NCI-H1417 treated with DMSO at 0.1 percent for 48 hours (cell line): ENCODE measurements at regions not wholly inside any gene's neighbourhood (a gene's known extent, or its start where the extent isn't known, plus 50 kb on each side); places are given as distances from the start of the nearest gene placed in this dataset.

ENCODE experiments used
- DNase-seq: peaks from one replicate; lab custom pipeline; 2025; lab: John Stamatoyannopoulos, UW

DNA sequence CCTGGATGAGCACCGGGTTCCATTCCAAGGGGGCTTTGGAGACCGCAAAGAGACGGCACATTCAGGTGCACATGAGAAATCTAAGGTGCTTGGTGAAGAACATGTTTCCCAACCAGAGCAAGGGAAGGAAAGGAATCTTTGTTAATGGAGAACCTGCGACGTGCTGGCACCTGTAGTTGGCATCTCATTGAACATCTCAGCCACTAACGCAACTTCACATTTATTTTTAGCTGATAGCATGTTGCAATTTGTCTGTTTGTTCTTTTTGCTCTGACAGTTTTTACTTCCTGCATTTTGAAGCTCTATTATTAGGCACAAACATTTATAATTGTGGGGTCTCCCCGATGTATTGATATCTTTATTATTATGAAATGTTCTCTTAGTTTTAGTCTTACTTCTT is 316.7 kb downstream of the TCERG1L start:
- no peak for DNase-seq

DNA sequence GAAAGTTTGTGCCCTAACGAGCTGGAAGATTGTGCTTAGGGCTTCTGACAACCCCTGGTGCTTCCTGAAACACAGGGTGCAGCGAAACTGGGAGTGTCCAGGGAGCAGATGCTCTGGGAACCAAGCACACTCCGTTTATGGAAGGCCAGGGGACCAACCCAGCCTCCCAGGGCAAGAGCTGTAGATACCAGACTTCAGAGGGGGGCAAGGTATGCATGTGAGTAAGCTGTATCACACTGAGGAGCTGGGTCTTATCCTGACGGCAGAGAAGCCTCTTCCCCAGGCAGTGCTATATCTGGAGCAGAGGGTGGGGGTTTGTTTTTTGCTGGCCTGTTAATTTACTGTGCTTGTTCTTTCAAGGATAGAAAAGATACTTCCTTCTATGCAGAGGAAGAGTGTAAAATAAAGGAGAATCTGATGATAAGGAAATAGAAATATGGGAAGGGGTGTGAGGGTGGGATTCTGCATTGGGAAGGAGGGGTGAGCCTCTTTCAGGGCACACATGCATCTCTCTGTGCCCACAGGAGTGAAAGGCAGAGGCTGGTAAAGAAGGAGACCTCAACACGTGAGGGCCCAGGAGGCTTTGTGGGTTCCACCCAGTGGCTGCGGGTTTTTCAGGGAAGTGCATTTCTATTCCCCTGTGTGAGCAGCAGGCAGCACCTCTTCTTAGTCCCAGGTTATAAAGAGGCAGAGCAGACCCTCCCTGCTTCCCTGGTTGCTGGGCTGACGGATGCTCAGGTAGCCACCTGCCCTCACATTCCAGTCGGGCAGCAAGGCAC is 314.1 kb downstream of the TCERG1L start:
- no peak for DNase-seq

DNA sequence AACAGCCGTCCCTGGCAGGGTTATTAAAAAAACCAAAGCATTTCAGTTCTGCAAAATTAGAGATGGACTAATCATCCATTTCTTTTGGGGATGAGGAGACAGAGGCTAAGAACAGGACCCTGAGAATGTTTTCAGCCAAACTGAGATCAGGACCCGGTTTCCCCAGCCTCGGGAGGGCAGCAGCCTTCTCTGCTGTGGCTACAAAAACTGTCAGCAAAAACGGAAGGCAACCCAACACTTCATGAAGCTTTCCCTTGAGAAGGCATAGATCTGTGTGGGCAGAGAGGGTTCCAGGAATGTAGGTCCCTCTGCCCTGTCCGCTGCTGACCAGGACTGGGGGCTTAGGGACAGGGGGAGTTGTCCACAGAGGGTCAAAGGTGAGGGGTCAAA is 313.5 kb downstream of the TCERG1L start:
- no peak for DNase-seq

DNA sequence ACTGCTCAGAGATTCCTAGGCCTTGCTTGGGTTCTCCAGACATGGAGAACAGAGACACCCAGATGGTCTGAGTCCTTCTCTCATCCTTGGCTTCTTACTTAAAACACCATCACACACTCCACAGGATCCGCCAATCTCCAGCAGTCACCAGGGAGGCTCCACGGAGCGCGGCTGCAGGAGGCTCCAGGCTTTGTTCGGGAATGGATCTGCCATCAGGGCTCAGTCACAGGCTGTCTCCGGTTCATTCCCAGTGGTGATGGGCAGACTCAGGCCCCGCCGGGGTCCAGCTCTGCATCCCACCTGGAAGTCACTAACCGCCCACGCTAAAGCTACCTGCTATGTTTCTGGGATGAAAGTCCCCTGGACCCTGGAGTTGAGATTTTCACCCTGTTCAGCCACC is 312.9 kb downstream of the TCERG1L start:
- DNase-seq: no peak

DNA sequence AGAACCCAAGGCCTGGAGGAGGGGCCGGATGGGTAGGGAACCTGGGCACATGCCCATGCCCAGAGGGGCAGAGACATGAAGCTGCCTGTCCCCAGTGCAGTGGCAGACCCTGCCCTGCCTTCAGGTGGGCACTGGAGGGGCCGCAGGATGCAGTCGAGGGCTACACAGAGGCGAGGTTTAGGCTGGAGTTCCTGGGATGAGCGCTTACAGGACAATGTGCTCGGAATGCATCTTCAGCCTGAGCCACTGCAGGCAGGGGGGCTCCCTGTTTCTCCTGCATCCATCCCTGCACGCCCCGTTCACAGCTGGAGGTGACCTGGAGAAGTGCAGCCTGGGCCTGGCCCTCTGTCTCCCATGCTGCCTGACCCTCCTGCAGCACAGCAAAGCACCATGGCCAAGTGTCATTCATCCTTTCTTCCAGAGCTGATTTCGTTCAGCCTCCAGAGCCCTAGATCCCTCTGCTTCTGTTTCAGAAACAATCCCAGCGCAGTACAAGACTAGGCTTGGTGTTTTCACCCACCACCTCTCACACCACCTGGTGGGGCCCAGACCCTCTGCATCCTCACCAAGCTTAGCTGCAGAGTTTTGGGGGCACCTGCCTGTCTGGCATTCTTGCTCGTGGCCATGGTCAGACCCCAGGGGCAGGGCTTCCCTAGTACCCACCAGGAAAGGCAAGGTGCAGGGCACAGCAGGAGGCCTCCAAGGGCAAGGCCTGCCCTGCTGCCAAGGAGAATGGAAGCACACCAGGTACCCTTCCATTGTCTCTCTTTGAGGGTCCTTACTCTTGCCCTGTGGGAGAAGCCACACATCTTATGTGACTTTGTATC is 311.9 kb downstream of the TCERG1L start:
- no peak for DNase-seq

DNA sequence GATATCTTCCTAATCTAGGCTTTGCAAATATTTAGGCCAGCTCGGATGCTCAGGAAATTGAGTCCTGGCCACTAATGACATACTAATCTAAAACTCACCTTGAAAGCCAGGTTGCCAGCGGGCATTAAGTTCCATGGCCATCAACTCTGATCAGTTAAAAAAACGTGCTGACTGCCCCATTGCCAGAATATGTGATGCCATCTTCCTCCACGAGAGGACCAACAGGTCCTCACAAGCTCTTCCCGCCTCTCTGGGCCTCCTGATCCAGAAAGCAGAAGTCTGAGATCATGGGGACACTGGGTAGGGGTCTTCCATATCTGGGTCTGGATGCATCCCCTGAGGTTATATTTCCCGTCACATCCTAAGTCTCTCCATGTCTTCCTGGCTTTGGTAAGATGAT is 311.3 kb downstream of the TCERG1L start:
- no peak for DNase-seq

DNA sequence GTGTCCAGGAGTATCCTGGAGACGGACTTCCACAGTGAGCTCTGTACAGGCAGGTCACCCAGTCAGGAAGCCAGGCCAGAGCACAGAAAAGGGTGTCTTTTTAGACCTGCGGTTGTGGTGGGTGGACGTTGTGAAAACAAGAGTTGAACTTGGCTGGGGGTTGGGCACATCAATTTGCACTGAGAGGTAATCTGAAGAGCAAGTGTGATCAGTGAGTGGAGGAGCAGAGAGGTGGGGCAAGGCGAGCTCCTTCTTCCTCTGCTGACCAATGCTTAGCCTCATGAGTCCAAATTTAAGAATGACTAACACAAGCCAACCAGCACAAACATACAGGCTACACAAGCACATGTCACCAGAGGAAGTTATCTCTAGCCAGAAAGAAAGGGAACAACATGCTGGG is 310.8 kb downstream of the TCERG1L start:
- DNase-seq: no peak

DNA sequence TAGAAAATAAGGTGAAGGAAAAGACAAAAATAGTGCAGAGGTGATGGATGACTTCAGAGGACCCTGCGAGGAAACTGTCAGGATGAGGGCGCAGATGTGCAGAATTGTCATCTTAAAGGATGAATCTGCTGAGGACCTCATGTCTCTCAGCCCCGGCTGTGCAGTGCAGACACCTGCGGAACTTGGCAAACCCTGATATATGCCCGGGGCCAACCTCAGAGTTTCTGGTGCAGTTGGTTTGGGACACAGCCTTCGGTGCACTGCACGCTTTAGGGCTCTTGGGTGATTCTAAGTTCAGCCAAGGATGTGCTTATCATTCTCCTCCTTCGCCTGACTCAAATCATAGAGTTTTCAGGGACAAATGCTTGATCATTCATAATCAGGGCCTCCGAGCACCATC is 310.1 kb downstream of the TCERG1L start:
- no peak for DNase-seq

DNA sequence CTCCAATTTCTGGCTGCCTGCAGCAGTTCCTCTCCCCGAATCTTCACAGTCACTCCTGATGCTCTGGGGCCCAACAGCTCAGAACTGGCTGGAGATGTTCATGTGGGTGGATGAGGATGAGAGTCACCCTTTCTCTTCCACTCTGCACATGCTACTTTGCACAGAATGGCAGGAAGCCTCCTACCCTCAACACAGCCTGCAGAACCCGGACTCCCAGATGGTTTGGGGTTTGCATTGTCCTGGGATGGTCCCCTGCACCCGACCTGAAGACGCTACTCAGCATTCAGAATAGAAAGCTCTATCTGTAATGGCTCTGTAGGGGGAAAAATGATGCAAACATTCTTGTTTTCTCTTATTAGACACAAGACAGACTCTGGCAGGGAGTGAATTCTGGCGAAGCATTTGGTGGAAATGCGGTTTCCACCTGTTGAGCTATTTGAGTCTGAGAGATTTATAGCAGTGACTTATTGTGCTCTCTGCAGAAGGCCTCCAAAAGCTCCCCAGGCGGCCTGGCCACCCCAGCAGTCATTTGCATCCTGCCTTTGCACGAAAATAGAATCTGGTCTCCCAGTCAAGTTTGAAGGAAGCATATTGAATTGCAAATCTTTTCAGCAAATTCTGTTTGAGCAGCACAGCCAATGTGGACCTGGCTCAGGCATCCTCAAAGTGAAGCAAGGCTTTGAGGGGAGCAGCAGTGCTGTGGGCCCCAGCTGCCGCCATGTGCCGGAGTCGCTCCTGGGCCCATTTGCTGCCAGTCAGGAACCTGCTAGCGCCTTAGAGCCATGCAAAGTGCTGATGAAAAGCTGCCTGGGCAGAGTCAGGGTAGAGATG is 309.3 kb downstream of the TCERG1L start:
- no peak for DNase-seq

DNA sequence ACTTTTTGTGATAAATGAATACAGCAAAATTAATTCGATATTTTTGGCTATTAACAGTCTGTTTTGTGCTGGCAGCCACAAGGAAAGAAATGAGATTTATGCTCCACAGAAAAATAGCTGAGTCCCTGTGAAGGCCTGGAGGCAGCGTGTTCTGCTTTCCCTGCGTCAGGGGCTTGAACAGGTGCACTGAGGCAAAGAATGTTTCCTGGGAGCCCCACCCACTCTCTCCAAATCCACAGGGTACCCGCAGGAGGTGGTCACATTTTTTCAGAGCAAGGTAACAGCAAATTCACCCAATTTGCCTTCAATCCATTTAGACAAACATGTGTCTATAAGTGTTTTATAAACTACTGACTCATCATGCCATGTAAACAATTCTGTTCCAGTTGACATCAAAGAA is 308.1 kb downstream of the TCERG1L start:
- DNase-seq: no peak

DNA sequence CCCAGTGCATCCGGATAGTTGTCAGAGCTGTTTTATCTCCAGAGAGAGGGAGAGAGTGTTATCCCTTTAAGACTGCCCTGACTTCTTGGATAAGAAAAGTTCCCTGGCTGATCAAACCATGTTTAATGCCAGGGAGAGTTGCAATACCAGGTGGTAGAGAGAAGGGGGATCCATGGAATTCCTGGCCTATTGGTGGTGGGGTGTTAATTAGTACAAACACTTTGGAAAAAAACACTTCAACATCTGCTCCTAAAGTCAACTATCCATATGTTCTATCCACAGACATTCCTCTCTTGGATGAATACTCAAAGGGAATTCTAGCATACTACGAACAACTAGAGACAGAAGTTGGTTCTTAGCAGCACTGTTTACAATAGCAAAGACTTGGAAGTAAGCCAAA is 307.2 kb downstream of the TCERG1L start:
- no peak for DNase-seq

DNA sequence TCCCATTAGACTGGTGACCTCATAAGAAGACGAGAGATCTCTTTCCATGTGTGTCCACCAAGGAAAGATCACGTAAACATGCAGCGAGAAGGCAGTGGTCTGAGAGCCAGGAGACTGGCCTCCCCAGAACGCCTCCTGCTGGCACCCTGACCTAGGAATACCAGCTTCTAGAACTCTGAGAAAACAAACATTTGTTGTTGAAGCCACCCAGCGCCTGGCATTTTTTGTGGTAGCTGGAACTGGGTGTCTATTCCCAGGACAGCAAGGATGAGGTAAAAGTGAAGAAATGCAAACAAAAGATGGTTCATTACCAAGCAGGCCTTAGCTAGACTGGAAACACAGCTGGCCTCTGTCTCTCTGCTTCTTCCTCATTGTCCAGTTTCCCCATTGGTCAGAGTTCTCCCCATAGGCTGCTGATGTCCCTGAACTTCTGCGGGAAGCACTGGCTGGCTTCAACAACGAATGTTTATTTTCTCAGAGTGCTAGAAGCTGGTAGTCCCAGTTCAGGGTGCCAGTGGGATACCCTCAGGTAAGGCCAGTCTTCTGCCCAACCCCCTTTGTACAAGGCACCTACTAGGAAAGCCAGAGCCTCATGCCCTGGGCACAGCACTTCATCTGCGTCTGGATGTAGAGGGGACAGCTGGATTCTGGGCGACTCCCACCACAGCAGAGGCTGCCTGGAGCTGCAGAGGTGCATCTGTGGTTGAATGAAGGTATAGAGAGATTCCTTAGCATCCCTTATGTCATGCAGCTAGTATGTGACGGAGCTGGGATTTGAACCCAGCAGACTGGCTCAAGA is 304.9 kb downstream of the TCERG1L start:
- DNase-seq: no peak

DNA sequence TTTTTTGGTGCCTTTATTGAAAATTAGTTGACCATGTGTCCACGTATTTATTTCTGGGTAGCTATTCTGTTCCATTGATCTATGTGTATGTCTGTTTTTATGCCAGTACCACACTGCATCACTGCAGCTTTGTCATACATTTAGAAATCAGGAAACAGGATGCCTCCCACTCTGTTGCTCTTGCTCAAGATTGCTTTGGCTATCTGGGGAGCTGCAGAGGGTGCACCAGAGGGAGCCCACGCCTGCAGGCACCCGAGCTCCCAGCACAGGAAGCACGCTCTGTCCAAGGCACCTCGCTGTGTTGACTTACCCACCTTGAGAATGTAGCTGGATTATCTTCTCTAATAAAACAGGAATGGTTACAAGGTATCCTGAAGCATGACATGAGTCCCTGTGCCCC is 301.7 kb downstream of the TCERG1L start:
- DNase-seq: no peak

DNA sequence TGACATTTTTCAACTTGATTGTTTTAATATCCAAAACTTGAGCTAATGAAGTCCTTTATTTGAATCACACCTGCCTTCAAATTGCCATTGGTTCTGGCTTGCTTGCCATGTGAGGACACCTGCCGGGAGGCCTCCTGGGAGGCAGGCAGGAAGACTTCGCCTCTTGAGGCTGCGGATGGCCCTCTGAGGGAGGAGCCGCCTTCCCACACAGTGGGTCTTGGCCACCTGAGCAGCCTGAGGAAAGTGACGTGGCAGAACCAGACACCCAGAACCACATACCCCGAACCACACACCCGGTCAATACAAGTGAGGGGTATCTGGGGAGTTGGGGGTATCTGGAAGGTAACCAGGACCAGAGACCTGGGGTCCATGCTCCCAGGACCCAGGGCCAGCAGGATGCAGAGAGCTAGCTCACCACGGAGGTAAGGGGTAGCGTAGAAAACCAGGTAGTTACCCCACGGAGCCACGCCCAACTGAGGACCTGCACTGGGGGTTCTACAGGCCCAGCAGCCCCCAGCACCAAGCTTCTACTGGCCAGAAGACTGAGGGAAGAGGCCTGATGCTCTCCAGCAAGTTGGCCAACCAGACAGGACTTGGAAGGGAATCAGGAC is 300.5 kb downstream of the TCERG1L start:
- DNase-seq: no peak

DNA sequence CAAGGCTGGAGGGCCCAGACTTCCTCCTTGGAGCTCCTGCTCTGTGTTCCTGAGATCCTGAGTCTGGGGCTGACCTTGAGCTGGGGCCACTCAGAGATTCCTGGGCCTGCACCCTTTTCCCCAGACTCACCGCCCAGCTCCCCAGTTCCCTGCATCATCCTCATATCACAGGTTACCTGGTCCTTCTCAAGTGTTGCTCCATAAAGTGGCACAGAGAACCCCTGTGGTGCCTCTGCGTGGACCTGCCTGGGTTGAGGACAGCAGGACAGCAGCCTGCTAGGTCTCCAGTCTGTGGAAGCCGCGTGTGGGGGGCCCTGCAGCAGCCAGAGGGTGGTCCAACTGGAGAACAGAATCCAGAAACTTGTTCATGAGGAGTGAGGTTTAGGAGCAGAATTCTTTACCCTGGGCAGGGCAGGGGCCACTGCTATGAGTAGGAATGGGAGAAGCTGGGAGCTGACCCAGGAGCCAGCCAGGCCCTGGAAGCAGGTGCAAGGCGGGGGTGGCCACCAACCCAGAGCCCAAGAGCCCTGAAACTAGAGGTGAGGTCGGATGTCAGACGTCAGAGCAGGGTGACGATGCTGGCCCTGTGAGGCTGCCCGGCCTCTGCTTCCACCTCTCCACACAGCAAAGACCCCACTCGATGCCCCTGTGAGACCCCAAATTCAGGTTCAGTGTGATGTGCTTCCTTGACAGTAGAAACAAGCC is 299.4 kb downstream of the TCERG1L start:
- no peak for DNase-seq

DNA sequence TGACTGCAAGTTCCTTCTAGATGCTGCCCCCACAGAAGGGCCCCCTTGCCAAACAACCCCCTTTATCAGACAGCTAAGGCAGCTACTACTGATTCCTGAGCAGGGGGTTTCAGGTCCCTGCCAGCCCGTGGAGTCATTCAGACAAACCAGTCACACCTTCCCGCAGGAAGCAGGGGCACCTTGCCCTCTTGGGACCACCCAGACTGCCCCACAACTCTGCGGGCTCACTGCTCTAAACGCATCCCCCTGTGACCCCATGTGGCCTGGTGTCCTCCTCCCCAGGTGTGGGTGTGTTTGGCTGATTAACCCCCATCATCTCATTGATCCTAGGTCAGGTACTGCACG is 298.9 kb downstream of the TCERG1L start:
- no peak for DNase-seq

DNA sequence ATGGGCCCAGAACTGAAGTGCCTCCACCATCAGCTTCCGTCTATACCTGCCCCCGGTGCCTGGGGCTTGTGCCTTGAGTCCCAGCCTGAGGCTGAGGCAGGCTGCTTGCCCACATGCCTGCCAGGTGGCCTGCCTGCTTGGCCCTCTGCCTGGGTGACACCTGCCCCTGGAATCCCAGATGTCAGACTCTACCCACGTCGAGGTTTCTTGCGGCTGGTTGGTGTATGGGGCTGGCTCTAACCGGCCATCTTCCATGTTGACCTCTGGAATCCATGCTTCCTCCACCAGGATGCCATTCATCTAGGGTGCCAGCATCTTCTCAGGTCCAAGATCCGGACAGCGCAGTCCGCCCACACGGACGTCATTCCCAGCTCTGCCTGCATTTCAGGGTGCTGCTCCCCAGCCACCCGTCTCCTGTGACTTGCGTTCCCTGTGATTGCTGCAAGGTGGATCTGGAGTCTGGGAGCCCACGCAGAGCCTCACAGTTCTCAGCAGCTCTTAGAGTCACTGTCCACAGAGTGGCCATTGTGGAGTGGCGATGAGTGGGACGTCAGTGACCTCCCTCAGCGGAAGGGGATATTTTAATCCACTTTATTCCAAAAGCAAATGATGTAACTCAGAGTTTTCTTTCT is 298.1 kb downstream of the TCERG1L start:
- DNase-seq: no peak

DNA sequence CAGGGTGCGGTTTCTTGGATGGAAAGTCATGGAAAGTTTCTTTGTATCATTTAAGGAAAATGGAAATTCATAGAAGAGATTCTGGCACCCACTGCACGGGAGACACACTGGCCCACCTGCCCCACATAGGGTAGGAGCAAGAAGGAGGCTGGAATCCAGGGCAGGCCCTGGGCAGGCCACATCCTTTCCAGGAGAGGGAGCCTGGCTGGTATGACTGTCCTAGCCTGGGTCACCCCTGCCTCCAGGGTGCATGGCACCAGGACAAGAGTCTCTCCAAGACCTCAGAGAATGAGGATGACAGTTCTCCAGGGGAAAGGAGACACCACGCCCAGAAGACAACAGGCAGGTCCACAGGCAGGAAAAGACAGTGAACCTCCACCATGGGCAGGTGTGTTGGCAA is 297.2 kb downstream of the TCERG1L start:
- no peak for DNase-seq

DNA sequence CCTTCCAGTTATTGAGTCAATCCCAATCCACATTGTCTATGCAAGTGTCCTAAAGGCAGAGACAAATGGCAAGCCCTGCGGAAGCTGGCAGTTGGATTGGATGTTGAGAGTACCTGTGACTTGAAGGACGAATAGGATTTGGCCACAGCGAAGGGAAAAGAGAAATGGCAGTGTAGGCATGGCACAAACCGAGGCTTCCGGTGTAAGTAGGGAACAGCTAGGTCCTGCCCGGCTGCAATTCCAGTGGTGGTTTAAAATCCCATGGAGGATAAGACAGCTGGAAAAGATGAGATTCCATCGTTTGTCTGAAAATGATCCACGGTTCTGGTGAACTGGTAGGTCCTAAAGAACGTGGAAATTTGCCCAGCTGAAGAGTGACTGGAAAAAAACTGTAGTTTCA is 296.2 kb downstream of the TCERG1L start:
- DNase-seq: no peak

DNA sequence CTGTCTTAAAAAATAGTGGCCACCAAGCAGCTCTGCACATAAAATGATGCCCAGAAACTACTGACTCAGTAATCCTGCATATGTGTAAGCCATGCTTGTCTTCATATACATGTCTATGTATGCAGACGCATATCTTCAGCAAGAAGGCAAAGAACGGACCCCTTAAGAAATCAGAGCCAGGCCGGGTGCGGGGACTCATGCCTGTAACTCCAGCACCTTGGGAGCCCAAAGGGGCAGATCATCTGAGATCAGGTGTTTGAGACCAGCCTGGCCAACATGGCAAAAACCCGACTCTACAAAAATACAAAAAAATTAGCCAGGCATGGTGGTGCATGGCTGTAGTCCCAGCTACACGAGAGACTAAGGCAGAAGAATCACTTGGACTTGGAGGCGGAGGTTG is 295.0 kb downstream of the TCERG1L start:
- DNase-seq: no peak
